ENCODE measurements at regions not wholly inside any gene's neighbourhood (a gene's known extent, or its start where the extent isn't known, plus 50 kb on each side); places are given as distances from the start of the nearest gene placed in this dataset.

DNA sequence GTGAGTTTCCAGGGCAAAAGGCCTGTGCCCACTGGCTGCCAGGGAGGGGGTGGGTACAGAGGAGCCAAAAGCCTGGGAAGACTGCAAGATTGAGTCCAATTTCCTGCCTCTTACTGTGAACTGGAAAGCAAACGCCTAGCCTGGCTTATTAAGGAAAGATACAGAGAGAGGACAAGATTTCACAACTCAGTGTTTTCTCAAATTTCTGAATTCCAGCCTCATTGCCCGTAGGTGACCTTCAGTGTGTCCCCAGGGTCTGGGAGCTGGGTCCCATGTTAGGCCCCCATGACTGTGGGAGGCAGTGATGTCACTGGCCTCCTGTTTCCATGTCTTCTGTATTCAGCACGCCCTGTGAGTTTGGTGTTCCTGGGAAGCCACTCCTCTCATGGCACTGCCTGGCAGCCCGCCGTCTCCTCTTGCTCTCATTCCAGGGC is 60.6 kb upstream of the PTPN3 start:
- intact Hi-C loops (cut with micrococcal nuclease; ENCODE audit: unreplicated experiment): no loop called here
- H3K4me3 ChIP-seq: no peak overlapping the region
- ChIA-PET POLR2A (no interaction called here), SMC1A (ENCODE audit: uncharacterized antibody, unreplicated experiment) (no interaction called here), RAD21 (ENCODE audit: unreplicated experiment) (no interaction called here), CTCF (no interaction called here)
- H3K27ac ChIP-seq (ENCODE audit: control insufficient read depth, insufficient read depth): no peak overlapping the region
- in situ Hi-C loops (cut with MboI): no loop called here
- DNase-seq (ENCODE audit: low read depth, low spot score): no peak
- no peak overlapping the region for H2AFZ ChIP-seq (ENCODE audit: control insufficient read depth, low read depth, low read length)
- no peaks in the 10 kb centered on the region for H3K4me1 ChIP-seq (ENCODE audit: control insufficient read depth, insufficient read depth, low read length)
- ATAC-seq: no peak
- H3K9me3 ChIP-seq (replicated peaks; ENCODE audit: control insufficient read depth, insufficient read depth, low read length): no peaks in the 10 kb centered on the region
- no peaks in the 10 kb centered on the region for H4K20me1 ChIP-seq (ENCODE audit: control insufficient read depth, insufficient read depth)
- no peaks in the 10 kb centered on the region for H3K79me2 ChIP-seq (ENCODE audit: control insufficient read depth, insufficient read depth, low read length)
- no peak for FAIRE-seq
- H3K27me3 ChIP-seq (replicated peaks in 1 of 2; ENCODE audit: control insufficient read depth in 2 of 2, insufficient read depth in 2 of 2, low read length in 1 of 2): peaks cover 0 to 7% of the 10 kb centered on the region in 2 experiments; a peak in 2 of 4 replicates
- no peak overlapping the region for H3K4me2 ChIP-seq (ENCODE audit: control insufficient read depth, insufficient read depth)
- WGBS (ENCODE audit: insufficient coverage, insufficient replicate concordance, low lambda C conversion rate, missing lambda C conversion rate): 3% methylated on average over 5 of the region's 5 CpGs
- no TSS peak for BruUV-seq (replicated peaks)
- H3K36me3 ChIP-seq (ENCODE audit: control insufficient read depth in 2 of 2, insufficient read depth in 2 of 2, low read length in 1 of 2): no peaks in the 10 kb centered on the region
- no peak overlapping the region for H3K9ac ChIP-seq (ENCODE audit: control insufficient read depth, insufficient read depth, low read length)
- TF ChIP-seq IKZF2 (IDR thresholded peaks at IDR 0.05) (no peak), TAF1 (IDR thresholded peaks at IDR 0.05; ENCODE audit: borderline replicate concordance, low read depth, low read length) (no peak), HCFC1 (IDR thresholded peaks at IDR 0.05; ENCODE audit: low read length) (no peak), ZNF622 (IDR thresholded peaks at IDR 0.05) (no peak), GATAD2B (conservative IDR thresholded peaks at IDR 0.05; ENCODE audit: low read depth) (no peak), NR2C1 (IDR thresholded peaks at IDR 0.05) (no peak), SREBF1 (IDR thresholded peaks at IDR 0.05; ENCODE audit: low read length) (no peak), SMAD1 (IDR thresholded peaks at IDR 0.05; ENCODE audit: low read depth, partially characterized antibody) (no peak), BACH1 (IDR thresholded peaks at IDR 0.05; ENCODE audit: borderline replicate concordance) (no peak)
- TF ChIP-seq, protein P1, sequence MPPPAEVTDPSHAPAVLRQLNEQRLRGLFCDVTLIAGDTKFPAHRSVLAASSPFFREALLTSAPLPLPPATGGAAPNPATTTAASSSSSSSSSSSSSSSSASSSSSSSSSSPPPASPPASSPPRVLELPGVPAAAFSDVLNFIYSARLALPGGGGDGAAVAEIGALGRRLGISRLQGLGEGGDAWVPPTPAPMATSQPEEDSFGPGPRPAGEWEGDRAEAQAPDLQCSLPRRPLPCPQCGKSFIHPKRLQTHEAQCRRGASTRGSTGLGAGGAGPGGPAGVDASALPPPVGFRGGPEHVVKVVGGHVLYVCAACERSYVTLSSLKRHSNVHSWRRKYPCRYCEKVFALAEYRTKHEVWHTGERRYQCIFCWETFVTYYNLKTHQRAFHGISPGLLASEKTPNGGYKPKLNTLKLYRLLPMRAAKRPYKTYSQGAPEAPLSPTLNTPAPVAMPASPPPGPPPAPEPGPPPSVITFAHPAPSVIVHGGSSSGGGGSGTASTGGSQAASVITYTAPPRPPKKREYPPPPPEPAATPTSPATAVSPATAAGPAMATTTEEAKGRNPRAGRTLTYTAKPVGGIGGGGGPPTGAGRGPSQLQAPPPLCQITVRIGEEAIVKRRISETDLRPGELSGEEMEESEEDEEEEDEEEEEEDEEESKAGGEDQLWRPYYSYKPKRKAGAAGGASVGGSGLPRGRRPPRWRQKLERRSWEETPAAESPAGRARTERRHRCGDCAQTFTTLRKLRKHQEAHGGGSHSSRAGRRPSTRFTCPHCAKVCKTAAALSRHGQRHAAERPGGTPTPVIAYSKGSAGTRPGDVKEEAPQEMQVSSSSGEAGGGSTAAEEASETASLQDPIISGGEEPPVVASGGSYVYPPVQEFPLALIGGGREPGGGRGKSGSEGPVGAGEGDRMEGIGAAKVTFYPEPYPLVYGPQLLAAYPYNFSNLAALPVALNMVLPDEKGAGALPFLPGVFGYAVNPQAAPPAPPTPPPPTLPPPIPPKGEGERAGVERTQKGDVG (CRISPR knock-in tag; IDR thresholded peaks at IDR 0.05): no peak
- TF ChIP-seq, protein P2, sequence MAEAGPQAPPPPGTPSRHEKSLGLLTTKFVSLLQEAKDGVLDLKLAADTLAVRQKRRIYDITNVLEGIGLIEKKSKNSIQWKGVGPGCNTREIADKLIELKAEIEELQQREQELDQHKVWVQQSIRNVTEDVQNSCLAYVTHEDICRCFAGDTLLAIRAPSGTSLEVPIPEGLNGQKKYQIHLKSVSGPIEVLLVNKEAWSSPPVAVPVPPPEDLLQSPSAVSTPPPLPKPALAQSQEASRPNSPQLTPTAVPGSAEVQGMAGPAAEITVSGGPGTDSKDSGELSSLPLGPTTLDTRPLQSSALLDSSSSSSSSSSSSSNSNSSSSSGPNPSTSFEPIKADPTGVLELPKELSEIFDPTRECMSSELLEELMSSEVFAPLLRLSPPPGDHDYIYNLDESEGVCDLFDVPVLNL (IDR thresholded peaks at IDR 0.05; ENCODE audit: low read depth, low read length): no peak
- TF ChIP-seq, protein P3, sequence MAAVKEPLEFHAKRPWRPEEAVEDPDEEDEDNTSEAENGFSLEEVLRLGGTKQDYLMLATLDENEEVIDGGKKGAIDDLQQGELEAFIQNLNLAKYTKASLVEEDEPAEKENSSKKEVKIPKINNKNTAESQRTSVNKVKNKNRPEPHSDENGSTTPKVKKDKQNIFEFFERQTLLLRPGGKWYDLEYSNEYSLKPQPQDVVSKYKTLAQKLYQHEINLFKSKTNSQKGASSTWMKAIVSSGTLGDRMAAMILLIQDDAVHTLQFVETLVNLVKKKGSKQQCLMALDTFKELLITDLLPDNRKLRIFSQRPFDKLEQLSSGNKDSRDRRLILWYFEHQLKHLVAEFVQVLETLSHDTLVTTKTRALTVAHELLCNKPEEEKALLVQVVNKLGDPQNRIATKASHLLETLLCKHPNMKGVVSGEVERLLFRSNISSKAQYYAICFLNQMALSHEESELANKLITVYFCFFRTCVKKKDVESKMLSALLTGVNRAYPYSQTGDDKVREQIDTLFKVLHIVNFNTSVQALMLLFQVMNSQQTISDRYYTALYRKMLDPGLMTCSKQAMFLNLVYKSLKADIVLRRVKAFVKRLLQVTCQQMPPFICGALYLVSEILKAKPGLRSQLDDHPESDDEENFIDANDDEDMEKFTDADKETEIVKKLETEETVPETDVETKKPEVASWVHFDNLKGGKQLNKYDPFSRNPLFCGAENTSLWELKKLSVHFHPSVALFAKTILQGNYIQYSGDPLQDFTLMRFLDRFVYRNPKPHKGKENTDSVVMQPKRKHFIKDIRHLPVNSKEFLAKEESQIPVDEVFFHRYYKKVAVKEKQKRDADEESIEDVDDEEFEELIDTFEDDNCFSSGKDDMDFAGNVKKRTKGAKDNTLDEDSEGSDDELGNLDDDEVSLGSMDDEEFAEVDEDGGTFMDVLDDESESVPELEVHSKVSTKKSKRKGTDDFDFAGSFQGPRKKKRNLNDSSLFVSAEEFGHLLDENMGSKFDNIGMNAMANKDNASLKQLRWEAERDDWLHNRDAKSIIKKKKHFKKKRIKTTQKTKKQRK (IDR thresholded peaks at IDR 0.05; ENCODE audit: low read depth, low read length): no peak
- TF ChIP-seq, protein P4, sequence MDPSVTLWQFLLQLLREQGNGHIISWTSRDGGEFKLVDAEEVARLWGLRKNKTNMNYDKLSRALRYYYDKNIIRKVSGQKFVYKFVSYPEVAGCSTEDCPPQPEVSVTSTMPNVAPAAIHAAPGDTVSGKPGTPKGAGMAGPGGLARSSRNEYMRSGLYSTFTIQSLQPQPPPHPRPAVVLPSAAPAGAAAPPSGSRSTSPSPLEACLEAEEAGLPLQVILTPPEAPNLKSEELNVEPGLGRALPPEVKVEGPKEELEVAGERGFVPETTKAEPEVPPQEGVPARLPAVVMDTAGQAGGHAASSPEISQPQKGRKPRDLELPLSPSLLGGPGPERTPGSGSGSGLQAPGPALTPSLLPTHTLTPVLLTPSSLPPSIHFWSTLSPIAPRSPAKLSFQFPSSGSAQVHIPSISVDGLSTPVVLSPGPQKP (IDR thresholded peaks at IDR 0.05; ENCODE audit: low read depth, low read length): no peak
- TF ChIP-seq, protein P5, sequence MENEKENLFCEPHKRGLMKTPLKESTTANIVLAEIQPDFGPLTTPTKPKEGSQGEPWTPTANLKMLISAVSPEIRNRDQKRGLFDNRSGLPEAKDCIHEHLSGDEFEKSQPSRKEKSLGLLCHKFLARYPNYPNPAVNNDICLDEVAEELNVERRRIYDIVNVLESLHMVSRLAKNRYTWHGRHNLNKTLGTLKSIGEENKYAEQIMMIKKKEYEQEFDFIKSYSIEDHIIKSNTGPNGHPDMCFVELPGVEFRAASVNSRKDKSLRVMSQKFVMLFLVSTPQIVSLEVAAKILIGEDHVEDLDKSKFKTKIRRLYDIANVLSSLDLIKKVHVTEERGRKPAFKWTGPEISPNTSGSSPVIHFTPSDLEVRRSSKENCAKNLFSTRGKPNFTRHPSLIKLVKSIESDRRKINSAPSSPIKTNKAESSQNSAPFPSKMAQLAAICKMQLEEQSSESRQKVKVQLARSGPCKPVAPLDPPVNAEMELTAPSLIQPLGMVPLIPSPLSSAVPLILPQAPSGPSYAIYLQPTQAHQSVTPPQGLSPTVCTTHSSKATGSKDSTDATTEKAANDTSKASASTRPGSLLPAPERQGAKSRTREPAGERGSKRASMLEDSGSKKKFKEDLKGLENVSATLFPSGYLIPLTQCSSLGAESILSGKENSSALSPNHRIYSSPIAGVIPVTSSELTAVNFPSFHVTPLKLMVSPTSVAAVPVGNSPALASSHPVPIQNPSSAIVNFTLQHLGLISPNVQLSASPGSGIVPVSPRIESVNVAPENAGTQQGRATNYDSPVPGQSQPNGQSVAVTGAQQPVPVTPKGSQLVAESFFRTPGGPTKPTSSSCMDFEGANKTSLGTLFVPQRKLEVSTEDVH (IDR thresholded peaks at IDR 0.05; ENCODE audit: low read depth, partially characterized antibody): no peak
